ENCODE measurements at regions not wholly inside any gene's neighbourhood (a gene's known extent, or its start where the extent isn't known, plus 50 kb on each side); places are given as distances from the start of the nearest gene placed in this dataset.

DNA sequence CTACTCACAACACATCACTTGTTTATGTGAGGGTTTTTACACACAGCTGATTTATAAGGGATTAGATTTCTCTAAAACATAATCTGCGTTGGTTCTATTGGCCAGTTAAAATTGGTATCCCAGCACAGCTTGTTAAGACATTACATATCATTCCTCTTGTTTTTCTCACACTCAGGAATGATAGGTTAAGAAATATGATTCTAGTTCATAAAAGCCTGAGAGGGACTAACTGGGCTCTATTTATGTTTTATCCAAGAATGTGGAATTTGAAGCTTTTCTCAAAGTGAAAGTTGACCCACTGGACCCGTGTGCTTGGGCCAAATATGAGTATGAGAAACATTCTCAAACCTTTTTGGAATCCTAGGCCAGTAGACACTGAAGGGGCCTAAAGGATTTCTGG lies 117.3 kb downstream of the TMEM170B start:
- H3K4me3 Mint-ChIP-seq = no peak overlapping the region
- no peaks in the 10 kb centered on the region for H3K36me3 Mint-ChIP-seq (ENCODE audit: low read depth)
- H3K9me3 Mint-ChIP-seq = no peaks in the 10 kb centered on the region
- H3K4me1 Mint-ChIP-seq (ENCODE audit: low read depth) = peaks cover 12% of the 10 kb centered on the region
- no peak for DNase-seq (ENCODE audit: low spot score)
- no peak overlapping the region for H3K27ac Mint-ChIP-seq
- H3K27me3 Mint-ChIP-seq (ENCODE audit: low read depth) = peaks cover 3% of the 10 kb centered on the region

DNA sequence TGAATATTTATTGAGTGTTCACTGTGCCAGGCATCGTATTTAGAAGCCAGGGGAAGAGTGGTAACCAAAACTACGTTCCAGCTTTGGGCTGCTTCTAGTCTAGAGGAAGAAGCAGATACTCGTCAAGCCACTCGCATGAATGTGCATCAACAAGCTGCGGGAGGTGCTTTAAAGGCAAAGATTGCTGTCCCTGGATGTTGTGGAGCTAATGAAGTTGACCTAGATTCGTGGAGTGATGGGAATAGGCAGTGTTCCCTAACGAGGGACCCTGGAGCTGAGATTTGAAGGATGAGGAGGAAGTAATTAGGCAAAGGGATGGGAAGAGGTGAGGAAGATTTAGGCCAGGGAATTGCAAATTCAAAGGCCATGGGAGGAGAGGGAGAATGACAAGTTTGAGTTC lies 118.9 kb downstream of the TMEM170B start:
- Mint-ChIP-seq H3K36me3 (ENCODE audit: low read depth) (no peaks in the 10 kb centered on the region), H3K9me3 (no peaks in the 10 kb centered on the region), H3K27ac (no peak overlapping the region), H3K4me3 (no peak overlapping the region), H3K4me1 (ENCODE audit: low read depth) (peaks cover 12% of the 10 kb centered on the region), H3K27me3 (ENCODE audit: low read depth) (peaks cover 3% of the 10 kb centered on the region)
- no peak for DNase-seq (ENCODE audit: low spot score)

- Mint-ChIP-seq H3K4me3 (no peak overlapping the region), H3K27me3 (ENCODE audit: low read depth) (peaks cover 3% of the 10 kb centered on the region), H3K9me3 (no peaks in the 10 kb centered on the region), H3K4me1 (ENCODE audit: low read depth) (peaks cover 3% of the 10 kb centered on the region), H3K27ac (no peak overlapping the region), H3K36me3 (ENCODE audit: low read depth) (no peaks in the 10 kb centered on the region)
- no peak for DNase-seq (ENCODE audit: low spot score)
Measured at GRCh38 chr6:11659757-11660156, 118.8 kb downstream of the ADTRP start.

DNA sequence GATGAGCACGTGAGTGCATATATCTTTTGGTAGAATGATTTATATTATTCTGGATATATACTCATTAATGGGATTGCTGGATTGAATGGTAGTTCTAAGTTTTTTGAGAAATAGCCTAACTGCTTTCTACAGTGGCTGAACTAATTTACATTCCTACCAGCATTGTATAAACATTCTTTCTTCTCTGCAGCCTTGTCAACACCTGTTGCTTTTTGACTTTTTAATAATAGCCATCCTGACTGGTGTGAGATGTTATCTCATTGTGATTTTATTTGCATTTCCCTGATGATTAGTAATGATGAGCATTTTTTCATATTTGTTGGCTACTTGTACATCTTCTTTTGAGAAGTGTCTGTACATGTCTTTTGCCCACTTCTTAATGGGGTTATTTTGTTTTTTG lies 116.3 kb downstream of the ADTRP start:
- H3K4me1 Mint-ChIP-seq (ENCODE audit: low read depth) = no peaks in the 10 kb centered on the region
- no peaks in the 10 kb centered on the region for H3K36me3 Mint-ChIP-seq (ENCODE audit: low read depth)
- H3K27me3 Mint-ChIP-seq (ENCODE audit: low read depth) = no peaks in the 10 kb centered on the region

DNA sequence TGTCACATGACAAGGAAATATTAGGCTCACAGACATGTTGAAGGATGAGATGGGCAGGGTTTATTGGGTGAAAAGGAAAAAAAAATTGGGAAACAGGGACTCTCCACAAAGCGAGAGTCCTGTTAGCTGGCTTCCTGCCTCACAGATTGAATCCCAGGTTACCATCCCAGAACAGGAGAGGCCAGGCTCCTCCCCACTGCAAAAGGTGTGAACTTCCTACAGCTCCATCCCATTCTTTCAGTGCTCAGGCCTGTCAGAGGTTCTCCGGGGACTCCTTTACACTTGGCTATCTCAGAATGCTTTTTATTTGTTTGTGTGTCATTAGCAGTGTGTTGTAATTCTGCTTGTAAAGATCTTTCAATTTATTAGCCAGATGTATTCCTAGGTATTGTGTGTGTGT lies 115.1 kb downstream of the ADTRP start:
- H3K4me1 Mint-ChIP-seq (ENCODE audit: low read depth) = no peaks in the 10 kb centered on the region
- H3K27ac Mint-ChIP-seq = no peak overlapping the region
- H3K4me3 Mint-ChIP-seq = no peak overlapping the region
- H3K36me3 Mint-ChIP-seq (ENCODE audit: low read depth) = no peaks in the 10 kb centered on the region
- no peaks in the 10 kb centered on the region for H3K9me3 Mint-ChIP-seq
- no peak for DNase-seq (ENCODE audit: low spot score)
- H3K27me3 Mint-ChIP-seq (ENCODE audit: low read depth) = no peaks in the 10 kb centered on the region

More for the DNA sequence above, 116.3 kb downstream of the ADTRP start:
- Mint-ChIP-seq H3K27ac (no peak overlapping the region), H3K9me3 (no peaks in the 10 kb centered on the region), H3K4me3 (no peak overlapping the region)
- no peak for DNase-seq (ENCODE audit: low spot score)
